SU-DHL-6 (cell line): ENCODE measurements at regions not wholly inside any gene's neighbourhood (a gene's known extent, or its start where the extent isn't known, plus 50 kb on each side); places are given as distances from the start of the nearest gene placed in this dataset.

ENCODE experiments used
- H2AFZ ChIP-seq: fragments of 200-600 bp; sonication (generic); 2 replicates; pipeline ENCODE4 v1.6.1; 2014; ENCODE audit warnings: low read depth, mild to moderate bottlenecking, moderate library complexity, mixed read lengths, antibody characterized with exemption, low read length; ENCODE audit not compliant: severe bottlenecking
- H3F3A ChIP-seq: fragments of 200-600 bp; shearing (Covaris generic); 2 replicates; pipeline ENCODE4 v1.6.0; 2016; ENCODE audit warnings: antibody characterized with exemption, mild to moderate bottlenecking; ENCODE audit not compliant: insufficient read depth
- H3K27ac ChIP-seq: fragments of 200-600 bp; sonication (generic); 2 replicates; pipeline ENCODE4 v1.5.1; 2016; ENCODE audit warnings: low read depth, mild to moderate bottlenecking, low read length, moderate library complexity, mixed read lengths
- H3K27me3 ChIP-seq: fragments of 200-600 bp; sonication (generic), shearing (Covaris generic); 2 replicates; pipeline ENCODE4 v1.6.0; 2014; ENCODE audit warnings: mild to moderate bottlenecking, low read length
- H3K36me3 ChIP-seq: fragments of 200-600 bp; sonication (generic); 2 replicates; pipeline ENCODE4 v1.6.1; 2014; ENCODE audit warnings: mild to moderate bottlenecking, low read length, mixed read lengths
- H3K4me2 ChIP-seq: fragments of 300-600, 200-600 bp; shearing (Covaris generic), sonication (generic); 2 replicates; pipeline ENCODE4 v1.6.0; 2014; ENCODE audit warnings: low read length, low read depth, mild to moderate bottlenecking; ENCODE audit not compliant: poor library complexity, severe bottlenecking
- H3K4me3 ChIP-seq: fragments of 200-600 bp; sonication (generic); 2 replicates; pipeline ENCODE4 v1.5.1; 2014; ENCODE audit warnings: antibody characterized with exemption, low read length, mild to moderate bottlenecking, mixed read lengths; ENCODE audit not compliant: insufficient read depth, poor library complexity, severe bottlenecking
- H3K79me2 ChIP-seq: fragments of 200-600 bp; sonication (generic); 2 replicates; pipeline ENCODE4 v1.6.1; 2014; ENCODE audit warnings: mild to moderate bottlenecking, low read length, moderate library complexity; ENCODE audit not compliant: insufficient read depth
- H3K9ac ChIP-seq: fragments of 200-600 bp; sonication (generic); 2 replicates; pipeline ENCODE4 v1.7.0; 2014; ENCODE audit warnings: mild to moderate bottlenecking, low read length
- H3K9me2 ChIP-seq: fragments of 200-600 bp; sonication (generic); replicated peaks from 2 replicates; pipeline ENCODE4 v1.6.1; 2014; ENCODE audit warnings: low read length; ENCODE audit not compliant: insufficient read depth
- H3K9me3 ChIP-seq: fragments of 200-600 bp; sonication (generic); 2 replicates; pipeline ENCODE4 v1.6.1; 2014; ENCODE audit warnings: low read length, mixed read lengths; ENCODE audit not compliant: insufficient read depth
- H4K20me1 ChIP-seq: fragments of 200-600 bp; sonication (generic); 2 replicates; pipeline ENCODE4 v1.6.1; 2014; ENCODE audit warnings: low read depth, mild to moderate bottlenecking, antibody characterized with exemption, low read length, moderate library complexity, mixed read lengths
- CTCF ChIP-seq: fragments of 200-600 bp; sonication (generic); IDR thresholded peaks from one replicate; pipeline ENCODE4 v1.5.1; 2017; ENCODE audit warnings: antibody characterized with exemption, mild to moderate bottlenecking, low read length, moderate library complexity; ENCODE audit not compliant: insufficient read depth, poor library complexity, severe bottlenecking
- EZH2phosphoT487 ChIP-seq: fragments of 200-600 bp; sonication (generic), shearing (Covaris generic); conservative IDR thresholded peaks from 2 replicates; pipeline ENCODE4 v1.6.1; 2018; ENCODE audit warnings: mild to moderate bottlenecking, antibody characterized with exemption, low read length, moderate library complexity, mixed read lengths

- no peaks in the 10 kb centered on the region for H3K9me3 ChIP-seq
- TF ChIP-seq CTCF (no peak), EZH2phosphoT487 (no peak)
- no peak overlapping the region for H2AFZ ChIP-seq
Measured at GRCh38 chr10:43929122-43929521, 280.4 kb upstream of the ZNF32 start.

GRCh38 chr10:43928425-43928968 is 279.8 kb upstream of the ZNF32 start:
- H3K9ac ChIP-seq = no peak overlapping the region
- no peak overlapping the region for H3K27ac ChIP-seq
- H3K79me2 ChIP-seq = no peaks in the 10 kb centered on the region
- TF ChIP-seq CTCF (no peak), EZH2phosphoT487 (no peak)
- H3K9me3 ChIP-seq = no peaks in the 10 kb centered on the region
- no peak overlapping the region for H3K4me2 ChIP-seq
- no peaks in the 10 kb centered on the region for H3F3A ChIP-seq
- H3K4me3 ChIP-seq = no peak overlapping the region
- H4K20me1 ChIP-seq = no peaks in the 10 kb centered on the region
- no peaks in the 10 kb centered on the region for H3K27me3 ChIP-seq
- no peaks in the 10 kb centered on the region for H3K9me2 ChIP-seq
- H3K36me3 ChIP-seq = no peaks in the 10 kb centered on the region
- no peak overlapping the region for H2AFZ ChIP-seq

More at GRCh38 chr10:43929122-43929521, 280.4 kb upstream of the ZNF32 start:
- no peak overlapping the region for H3K4me2 ChIP-seq
- H4K20me1 ChIP-seq = no peaks in the 10 kb centered on the region
- no peaks in the 10 kb centered on the region for H3K9me2 ChIP-seq
- no peaks in the 10 kb centered on the region for H3F3A ChIP-seq
- no peak overlapping the region for H3K27ac ChIP-seq
- no peaks in the 10 kb centered on the region for H3K27me3 ChIP-seq
- H3K79me2 ChIP-seq = no peaks in the 10 kb centered on the region
- H3K9ac ChIP-seq = no peak overlapping the region
- H3K4me3 ChIP-seq = no peak overlapping the region
- no peaks in the 10 kb centered on the region for H3K36me3 ChIP-seq

- Histone ChIP-seq H3K79me2 (no peaks in the 10 kb centered on the region), H3K9me3 (no peaks in the 10 kb centered on the region), H3K9me2 (no peaks in the 10 kb centered on the region), H2AFZ (no peak overlapping the region), H3K4me2 (no peak overlapping the region), H3K36me3 (no peaks in the 10 kb centered on the region), H4K20me1 (no peaks in the 10 kb centered on the region), H3K9ac (no peak overlapping the region), H3K4me3 (no peak overlapping the region), H3K27ac (no peak overlapping the region), H3F3A (no peaks in the 10 kb centered on the region), H3K27me3 (no peaks in the 10 kb centered on the region)
- no peak for TF ChIP-seq CTCF
- no peak for TF ChIP-seq EZH2phosphoT487
Measured at GRCh38 chr10:43926875-43927406, 278.3 kb upstream of the ZNF32 start.
